GM18507 (cell line): ENCODE measurements at regions not wholly inside any gene's neighbourhood (a gene's known extent, or its start where the extent isn't known, plus 50 kb on each side); places are given as distances from the start of the nearest gene placed in this dataset.
A peak's percentile ranks its signal among the peaks of the same experiment; 100 is the strongest.

Experiments
- DNase-seq: peaks from one replicate; pipeline ENCODE4 v3.0.0; 2011; ENCODE audit warnings: low read depth; ENCODE audit not compliant: insufficient read length; ENCODE audit errors: extremely low spot score
- FAIRE-seq: peaks from 2 replicates; lab custom pipeline; 2011; peaks lifted over from hg19 to GRCh38; lab: Jason Lieb, UNC

DNA sequence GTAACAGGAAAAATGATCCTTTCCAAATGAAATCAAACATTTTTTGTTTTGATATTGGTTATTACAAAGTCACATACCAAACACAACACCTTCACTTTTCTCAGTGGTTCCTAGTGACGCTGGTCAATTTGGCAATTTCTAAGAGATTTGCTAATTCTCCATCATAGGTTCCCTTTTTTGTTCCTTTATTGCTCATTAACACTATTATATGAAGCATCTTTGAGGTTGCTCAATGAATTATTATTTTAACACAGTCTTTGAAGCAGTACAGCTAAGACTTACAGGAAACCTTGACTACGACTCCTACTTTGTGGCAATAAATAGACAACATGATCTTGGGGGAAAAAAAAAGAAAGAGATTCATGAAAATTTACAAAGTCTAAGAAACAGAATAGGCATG, 152.2 kb upstream of the VRK2 start:
- no peak for DNase-seq
- no peak for FAIRE-seq

DNA sequence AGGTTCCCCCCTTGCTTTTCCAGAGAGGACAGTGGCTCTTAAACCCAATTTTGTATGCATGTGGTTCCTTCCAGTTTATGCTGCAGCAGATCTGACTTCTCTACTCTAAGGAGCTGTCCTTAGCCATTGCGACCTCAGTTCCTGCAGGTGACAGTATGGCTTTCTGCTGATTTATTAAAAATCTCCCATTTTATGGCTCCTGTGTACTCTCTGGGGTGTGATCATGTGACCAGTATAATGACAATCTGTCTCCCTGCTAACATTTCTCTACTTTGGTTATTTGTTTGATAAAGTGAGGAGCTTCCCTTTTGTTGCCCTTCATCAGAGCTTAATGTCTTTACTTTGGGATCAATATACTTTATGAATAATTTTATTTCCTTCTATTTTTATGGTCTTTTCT, 148.7 kb upstream of the VRK2 start:
- no peak for FAIRE-seq
- no peak for DNase-seq

DNA sequence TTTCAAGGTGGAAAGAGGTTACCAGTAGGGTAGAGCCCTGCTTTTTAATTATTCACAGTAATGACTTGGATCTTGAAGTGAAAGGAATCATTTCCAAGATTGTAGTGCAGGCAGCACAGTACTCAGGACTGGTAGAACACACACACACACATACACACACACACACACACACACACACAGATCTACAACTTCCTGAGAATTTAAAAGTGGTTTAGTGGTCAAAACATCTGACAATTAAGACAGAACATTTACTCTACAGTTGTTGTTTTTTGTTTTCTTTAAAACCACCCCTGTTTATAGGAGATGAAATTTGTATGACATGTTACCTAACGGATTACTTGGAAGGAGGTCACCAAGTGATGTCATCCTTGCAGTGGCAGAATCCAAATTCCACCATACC, 146.7 kb upstream of the VRK2 start:
- FAIRE-seq = peak; percentile 68

DNA sequence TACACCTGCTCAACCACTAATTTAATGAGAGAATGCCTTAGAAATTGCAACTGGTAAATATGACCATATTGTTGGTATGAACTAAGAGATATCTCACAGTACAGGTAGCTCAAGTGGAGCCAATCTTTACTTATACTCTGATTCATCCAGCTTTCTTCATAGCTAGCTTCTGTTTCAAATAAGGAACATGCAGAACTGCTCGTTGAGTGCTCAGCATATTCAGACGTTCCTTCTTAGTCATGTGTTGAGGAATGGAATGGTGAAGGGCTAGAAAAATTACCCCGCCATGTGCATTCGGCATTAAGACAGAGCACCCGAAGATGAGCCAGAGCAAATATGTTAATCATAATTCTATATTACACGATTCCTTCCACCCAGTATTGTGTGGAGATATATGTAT, 144.0 kb upstream of the VRK2 start:
- DNase-seq = no peak
- no peak for FAIRE-seq

More for the DNA sequence above, 146.7 kb upstream of the VRK2 start:
- DNase-seq = no peak

DNA sequence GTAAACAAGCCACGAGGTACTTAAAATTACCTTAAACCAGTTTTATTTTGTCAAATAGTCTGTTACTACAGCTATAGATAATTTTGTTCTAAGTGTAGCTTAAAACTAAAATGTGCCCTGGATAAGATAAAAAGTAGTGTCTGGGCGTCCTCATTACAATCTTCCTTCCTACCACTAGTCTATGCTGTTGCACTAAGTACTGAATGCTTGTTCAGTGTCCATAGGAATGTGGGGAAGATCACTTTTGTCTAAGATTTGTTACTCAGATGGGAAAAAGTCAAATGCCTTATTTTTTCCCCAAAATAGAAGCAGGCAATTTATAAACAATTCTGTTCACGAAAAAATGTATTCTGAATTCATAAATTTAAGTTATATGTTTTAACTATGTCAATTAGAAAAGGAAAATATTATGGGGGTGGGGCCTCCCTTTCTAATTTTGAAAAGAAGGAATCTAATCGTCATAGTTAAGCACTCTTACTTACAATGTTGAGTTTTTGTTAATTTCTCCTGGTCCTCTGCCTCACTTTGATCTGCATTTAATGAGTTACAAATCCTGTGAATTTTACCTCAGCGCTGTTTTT, 140.4 kb upstream of the VRK2 start:
- FAIRE-seq = peak; percentile 82
- peak; percentile 26 for DNase-seq

DNA sequence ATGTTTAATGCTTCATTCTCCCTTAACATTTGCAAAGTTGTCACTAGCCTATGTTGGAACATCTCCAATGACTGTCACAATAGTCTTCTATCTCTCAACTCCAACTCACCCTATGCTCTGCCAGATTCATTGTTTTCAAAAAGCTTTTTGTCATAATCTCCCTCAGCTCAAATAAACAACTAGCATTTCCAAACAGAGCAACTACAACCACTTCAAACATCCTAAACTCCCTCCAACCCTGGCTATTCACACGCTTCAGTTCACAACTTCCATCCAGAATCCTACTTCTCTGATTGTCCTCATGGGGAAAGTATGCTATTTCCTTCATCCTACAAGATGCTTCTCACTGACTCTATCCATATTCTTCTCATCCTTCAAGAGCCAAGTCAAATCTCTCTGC, 139.2 kb upstream of the VRK2 start:
- no peak for DNase-seq
- FAIRE-seq = peak; percentile 39

DNA sequence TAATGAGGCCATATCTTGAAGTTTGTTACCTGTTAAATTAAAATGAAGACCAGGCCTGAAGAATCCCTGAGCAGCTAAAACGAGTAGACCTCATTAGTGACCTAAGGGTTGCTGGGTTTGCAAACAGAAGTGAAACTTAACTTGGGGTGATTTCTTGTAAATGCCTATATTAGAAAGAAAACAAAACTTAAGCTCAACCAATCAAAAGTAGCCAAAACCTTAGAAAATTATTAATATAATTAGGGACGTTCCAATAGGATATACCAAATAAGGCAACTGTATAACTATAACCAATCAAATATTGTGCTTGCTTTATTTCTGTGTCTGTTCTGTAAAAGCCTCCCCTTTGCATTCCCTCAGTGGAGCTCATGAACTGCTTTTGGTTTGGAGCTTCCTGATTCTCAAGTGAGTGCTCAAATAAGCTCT, 137.9 kb upstream of the VRK2 start:
- FAIRE-seq (peak; percentile 92), DNase-seq (no peak)

DNA sequence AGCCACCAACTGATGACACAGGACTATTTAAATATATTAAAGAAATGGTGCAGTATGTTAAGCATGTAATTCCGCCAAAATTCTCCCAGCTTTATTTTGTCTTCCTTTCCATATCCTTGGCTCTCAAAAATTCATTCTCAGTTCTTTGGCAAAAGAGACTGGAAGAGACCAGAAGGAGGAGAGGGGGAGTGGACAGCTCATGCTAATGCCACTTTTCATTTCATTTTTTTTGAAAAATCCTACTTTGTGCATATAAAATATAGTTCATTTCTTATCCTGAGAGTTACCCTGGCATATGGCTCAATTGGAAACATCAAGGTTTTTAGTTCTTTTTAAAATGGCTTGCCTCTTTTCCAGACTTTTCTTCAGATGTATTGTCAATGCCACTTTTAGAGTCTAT, 128.5 kb upstream of the VRK2 start:
- no peak for FAIRE-seq
- no peak for DNase-seq

DNA sequence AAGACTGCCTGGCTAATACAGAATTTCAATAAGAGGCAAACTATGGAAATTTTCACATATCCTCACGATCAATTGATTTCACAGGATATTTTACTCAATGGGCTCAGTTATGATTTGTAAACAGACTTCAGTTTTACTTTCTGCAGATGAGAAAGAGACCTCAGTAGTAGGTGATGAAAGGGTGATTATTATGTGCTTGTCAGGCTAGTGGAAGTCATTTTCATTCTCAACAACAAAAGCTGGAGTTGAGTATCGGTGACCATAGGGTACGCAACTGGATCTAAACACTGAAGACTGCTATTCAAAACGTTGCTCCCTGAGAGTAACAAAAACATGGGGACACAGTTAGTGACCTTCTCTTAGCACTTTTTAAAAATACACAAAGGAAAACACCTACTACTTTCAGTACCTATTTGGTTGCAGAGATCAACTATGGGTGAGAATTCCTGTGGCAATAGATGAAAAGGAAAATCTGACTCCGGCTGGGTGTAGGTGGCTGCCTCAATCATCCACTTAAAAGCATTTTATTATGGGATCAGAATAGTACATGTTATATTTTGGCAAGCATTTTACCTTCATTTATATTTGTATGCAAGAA, 126.2 kb upstream of the VRK2 start:
- FAIRE-seq = peak; percentile 21
- no peak for DNase-seq

DNA sequence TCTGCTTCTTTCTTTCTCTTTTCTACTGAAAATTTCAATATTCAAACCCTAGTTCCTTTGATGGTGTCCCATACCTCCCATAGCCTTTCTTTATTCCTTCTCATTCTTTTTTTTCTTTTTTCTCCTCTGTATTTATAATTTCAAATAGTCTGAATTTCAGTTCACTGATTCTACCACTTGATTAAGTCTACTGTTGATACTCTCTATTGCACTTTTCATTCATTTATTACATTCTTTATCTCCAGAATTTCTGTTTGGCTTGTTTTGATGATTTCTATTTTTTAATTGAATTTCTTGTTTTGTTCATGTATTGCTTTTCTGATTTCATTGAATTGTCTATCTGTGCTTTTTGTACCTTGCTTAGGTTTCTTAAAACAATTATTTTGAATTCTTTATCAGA, 111.9 kb upstream of the VRK2 start:
- FAIRE-seq = no peak

DNA sequence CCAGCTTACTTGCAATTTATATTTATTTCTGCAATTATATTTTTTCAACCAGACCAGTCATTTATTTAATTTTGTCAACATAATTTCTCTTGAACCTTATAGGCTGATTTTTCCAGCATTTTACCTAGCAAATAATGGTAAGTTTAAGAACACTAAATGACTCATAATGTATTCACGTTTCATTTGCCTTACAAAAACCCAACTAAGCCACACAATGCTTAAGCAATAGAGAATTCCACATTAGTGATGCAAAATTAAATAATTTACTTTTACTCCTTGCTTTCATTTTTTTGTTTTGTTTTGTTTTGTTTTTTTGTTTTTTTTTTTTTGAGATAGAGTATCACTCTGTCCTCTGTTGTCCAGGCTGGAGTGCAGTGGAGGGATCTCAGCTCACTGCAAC, 110.4 kb upstream of the VRK2 start:
- DNase-seq (no peak), FAIRE-seq (no peak)

More for the DNA sequence above, 111.9 kb upstream of the VRK2 start:
- DNase-seq = no peak

DNA sequence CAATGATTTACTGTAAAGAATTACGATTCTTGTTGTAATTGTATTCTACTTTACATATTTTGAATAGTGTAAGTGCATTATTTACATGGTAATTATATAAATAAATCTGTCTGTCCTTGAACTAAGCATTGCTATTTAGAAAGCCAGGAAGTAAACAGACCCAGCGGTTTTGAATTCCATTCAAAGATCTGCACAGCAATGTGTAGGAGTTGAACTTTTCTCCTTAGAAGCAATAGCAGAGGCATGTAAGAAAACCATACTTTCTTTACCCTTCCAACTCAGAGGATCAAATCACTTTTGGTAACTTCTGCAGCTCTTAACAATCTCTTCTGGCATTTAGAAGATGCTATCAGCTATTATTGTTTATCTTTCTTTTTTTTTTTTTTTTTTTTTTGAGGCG, 109.2 kb upstream of the VRK2 start:
- DNase-seq = no peak
- no peak for FAIRE-seq

DNA sequence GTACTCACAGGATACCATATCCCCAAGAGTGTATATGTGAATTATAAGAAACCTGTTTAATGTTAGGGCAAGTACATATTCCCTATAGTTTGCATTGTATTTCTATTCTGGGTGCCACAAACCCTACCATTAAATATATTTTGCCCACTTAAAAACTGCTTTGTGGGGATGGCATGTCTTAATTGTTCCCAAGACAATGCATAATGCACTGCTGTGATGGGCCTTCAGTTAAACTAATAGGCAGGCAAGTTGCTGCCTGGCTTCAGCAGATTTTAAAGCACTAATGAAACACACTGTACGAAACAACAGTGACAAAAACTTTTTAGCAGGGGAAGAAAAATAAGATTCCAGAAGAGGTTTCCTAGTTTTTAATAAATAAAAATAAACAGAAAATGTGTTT, 104.8 kb upstream of the VRK2 start:
- DNase-seq = no peak
- no peak for FAIRE-seq

DNA sequence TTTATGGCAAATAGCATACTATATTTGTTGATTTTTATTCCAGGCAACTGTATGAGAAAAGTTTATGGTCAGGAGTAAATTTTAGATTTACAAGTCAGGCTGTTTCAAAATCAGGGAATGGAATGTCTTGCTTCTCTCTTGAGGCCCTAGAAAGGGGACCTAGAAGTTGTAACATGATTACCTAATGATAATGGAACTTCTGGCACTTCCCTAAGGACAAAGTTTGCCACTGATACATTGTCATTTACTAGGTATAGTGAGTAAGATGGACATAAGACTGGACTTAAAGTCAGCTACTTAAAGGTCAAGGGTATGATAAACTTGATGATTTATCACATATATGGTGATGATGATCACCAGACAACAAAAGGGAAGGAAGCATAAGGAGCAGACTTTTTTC, 103.3 kb upstream of the VRK2 start:
- DNase-seq = no peak
- FAIRE-seq = no peak

DNA sequence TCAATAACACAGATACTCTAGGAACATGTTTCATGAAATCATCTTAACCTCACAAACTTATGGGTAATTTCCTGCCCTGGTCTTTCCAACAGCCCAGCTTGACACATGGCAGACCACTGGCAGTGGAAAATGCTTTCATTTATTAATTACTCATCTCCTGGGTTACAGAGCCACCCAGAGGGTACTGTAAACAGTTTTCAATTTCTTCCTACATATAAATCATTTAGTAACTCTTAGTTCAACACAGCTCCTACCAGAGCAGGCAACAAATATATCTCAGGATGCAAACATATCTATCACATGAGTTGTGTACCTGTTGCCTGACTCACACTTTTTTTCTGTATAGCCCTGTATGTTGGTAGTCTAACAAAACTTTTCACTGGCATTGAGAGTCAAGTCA, 99.2 kb upstream of the VRK2 start:
- no peak for DNase-seq
- no peak for FAIRE-seq

DNA sequence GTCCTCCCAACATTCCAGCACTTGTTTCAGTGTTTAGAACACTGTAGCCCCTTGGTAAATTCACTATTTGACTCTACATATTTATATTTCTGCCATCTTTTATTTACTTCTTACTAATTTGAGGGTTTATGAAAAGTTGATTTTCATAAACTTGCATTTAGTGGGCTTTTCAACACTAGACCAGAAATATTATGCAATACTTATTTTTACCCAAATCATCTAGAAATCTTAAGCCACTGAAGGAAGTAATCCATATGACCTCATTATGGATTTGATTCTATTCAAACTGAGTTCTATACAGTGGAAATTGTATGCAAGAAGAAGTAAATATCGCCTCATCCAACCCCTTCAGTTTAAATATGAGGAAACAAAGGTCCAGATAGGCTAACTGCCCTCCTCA, 92.6 kb upstream of the VRK2 start:
- no peak for FAIRE-seq
- no peak for DNase-seq

DNA sequence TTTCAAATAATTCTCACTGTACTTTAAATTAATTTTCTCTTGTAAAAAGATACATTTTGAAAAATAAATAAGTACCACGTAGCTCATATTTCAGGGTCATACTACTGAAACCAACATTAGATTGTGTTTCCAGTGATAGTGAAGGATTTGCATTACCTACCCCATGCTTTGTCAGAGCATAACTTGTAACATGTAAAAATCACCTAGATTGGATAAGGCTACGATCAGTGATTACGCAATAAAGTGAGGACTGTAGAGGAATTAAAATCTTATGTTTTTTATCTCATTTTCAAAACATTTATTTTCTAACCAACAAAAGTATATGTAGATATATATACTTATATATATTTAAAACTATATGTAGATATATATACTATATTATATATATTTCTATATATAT, 89.4 kb upstream of the VRK2 start:
- DNase-seq (no peak), FAIRE-seq (no peak)

DNA sequence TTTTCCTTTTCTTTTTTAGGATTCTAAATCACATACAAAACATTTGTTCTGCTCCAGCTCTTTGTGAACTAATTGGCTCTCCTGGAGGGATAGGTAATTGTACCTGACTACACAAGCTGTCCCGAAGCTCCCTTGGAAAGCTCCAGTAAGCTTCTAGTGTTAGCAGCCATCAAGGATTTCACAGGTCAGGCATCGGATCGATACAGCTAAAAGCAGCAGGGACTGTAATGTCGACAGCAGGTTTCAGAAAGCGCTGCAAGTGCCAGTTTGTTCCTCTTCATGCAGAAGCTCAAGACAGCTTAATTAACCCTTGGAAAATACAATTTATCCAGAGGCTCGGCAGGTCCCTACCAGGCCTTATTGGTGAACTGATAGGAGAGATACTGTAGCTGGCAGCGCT, 87.2 kb upstream of the VRK2 start:
- no peak for FAIRE-seq

DNA sequence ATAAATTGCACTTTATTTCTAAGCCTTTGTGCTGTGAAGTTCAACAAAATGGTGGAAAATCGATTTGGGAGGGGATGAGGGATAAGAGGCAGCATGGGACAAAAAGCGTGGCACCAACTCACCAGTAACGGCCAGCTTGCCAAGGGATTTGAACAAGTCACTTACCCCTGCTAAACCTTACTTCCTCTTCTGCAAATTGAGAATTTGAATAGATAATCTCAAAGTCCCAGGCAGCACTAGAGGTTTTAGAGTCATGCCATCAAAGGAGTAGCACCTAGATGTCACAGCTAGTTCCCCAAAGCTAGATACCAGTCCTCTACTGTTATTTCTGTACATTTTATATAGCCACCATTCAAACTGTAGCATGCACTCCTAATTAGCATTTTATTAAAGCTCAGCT, 83.7 kb upstream of the VRK2 start:
- FAIRE-seq (peak; percentile 39), DNase-seq (no peak)

More for the DNA sequence above, 87.2 kb upstream of the VRK2 start:
- no peak for DNase-seq

DNA sequence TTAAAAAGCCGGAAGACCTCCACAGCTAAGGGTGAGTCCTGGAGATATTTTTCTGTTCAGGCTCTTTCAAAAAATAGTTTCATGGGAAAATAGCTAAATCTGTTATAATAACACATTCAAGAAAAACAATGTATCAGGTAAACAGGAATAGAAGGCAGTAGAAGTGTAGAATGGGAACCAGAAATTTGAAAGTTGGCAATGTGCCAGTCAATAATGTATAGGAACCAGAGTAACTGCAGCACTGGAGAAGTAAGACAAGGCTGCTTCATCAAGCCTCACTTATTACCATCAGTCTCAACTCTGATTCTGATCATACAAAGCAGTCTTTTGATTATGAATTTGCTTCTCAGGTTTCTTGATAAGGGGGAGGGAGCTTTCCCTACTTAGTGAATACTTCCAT, 81.4 kb upstream of the VRK2 start:
- peak; percentile 51 for FAIRE-seq

DNA sequence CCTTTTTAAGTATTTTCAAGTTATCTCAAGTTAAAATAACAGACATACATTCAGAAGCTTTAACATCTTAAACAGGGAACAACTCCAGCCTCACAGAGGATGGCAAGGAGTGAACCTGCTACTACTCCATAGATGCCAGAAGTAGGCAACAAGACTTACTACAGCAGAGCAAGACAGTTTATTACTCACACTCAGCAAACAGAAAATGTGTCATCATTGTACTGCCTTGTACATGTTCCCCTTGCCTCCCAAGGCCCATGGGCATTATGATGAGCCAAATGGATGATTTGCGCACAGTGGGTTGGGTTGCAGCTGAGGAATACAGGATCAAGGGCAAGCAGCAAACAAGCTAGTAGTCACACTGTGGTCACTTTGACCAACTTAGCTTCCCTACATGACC, 80.6 kb upstream of the VRK2 start:
- FAIRE-seq (no peak), DNase-seq (no peak)

More for the DNA sequence above, 81.4 kb upstream of the VRK2 start:
- DNase-seq = no peak
